ENCODE measurements at regions not wholly inside any gene's neighbourhood (a gene's known extent, or its start where the extent isn't known, plus 50 kb on each side); places are given as distances from the start of the nearest gene placed in this dataset.

GRCh38 chr2:41954304-41955291, 93.2 kb upstream of the PKDCC start:
- no peak overlapping the region for H3K27ac ChIP-seq (ENCODE audit: low read depth, low read length)
- H3K27me3 ChIP-seq (ENCODE audit: control insufficient read depth, insufficient read depth, low read length), result no peaks in the 10 kb centered on the region
- WGBS (ENCODE audit: insufficient coverage), result 74% methylated on average over 13 of the region's 16 CpGs
- no peaks in the 10 kb centered on the region for H3K9me3 ChIP-seq (ENCODE audit: control insufficient read depth, insufficient read depth, low read length)
- H3K4me3 ChIP-seq (ENCODE audit: low read depth, low read length), result no peak overlapping the region
- H3K36me3 ChIP-seq (ENCODE audit: control insufficient read depth, insufficient read depth, low read length), result no peaks in the 10 kb centered on the region
- DNase-seq (ENCODE audit: low read depth in 4 of 6, low spot score in 6 of 6), result no peak
- H3K4me1 ChIP-seq (ENCODE audit: control insufficient read depth, insufficient read depth, low read length), result peaks cover 10% of the 10 kb centered on the region

DNA sequence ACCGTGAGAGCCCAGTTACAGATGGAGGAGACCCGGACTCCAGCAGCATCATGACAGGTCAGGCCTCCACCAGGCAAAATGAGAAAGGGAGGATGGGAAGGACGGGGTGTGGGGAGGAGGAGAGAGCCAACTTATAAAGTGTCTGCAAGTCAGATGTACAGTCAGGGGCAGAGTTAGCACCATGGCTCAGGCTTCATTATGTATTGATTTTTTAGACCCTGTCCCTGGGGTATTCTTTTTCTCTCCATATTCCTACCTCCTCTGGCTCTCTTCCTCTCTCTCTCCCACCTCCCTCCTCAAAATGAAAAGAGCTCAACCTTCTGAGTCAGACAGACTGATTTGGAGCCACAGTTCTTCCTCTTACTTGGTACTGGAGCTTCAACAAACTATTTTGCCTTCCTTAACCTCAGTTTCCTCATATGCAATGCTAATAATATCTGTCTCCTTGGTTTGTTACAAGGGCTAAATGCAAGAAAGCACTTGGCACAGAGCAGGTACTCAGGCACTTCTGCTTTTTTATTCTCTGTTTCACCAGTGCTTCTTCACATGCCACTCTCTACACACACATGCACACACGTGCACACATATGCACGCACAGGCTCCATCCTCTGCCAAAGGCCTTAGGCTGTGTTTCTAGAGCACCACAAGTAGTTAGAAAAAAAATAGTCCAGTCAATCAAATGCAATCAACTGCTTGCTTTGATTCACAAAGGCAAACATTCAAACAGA, 92.3 kb upstream of the PKDCC start:
- H3K36me3 ChIP-seq (ENCODE audit: control insufficient read depth, insufficient read depth, low read length), result no peaks in the 10 kb centered on the region

GRCh38 chr2:41957431-41957830, 90.4 kb upstream of the PKDCC start:
- no peak for DNase-seq (ENCODE audit: low read depth in 4 of 6, low spot score in 6 of 6)
- Histone ChIP-seq H3K9me3 (ENCODE audit: control insufficient read depth, insufficient read depth, low read length) (no peaks in the 10 kb centered on the region), H3K36me3 (ENCODE audit: control insufficient read depth, insufficient read depth, low read length) (no peaks in the 10 kb centered on the region), H3K4me3 (ENCODE audit: low read depth, low read length) (no peak overlapping the region), H3K27me3 (ENCODE audit: control insufficient read depth, insufficient read depth, low read length) (no peaks in the 10 kb centered on the region), H3K4me1 (ENCODE audit: control insufficient read depth, insufficient read depth, low read length) (peaks cover 10% of the 10 kb centered on the region), H3K27ac (ENCODE audit: low read depth, low read length) (no peak overlapping the region)
- 94% methylated on average over 2 of the region's 3 CpGs for WGBS (ENCODE audit: insufficient coverage)

More for the DNA sequence above, 92.3 kb upstream of the PKDCC start:
- DNase-seq (ENCODE audit: low read depth in 4 of 6, low spot score in 6 of 6), result peak in 1 of 6 donors; percentile 67
- Histone ChIP-seq H3K27ac (ENCODE audit: low read depth, low read length) (no peak overlapping the region), H3K4me3 (ENCODE audit: low read depth, low read length) (no peak overlapping the region), H3K9me3 (ENCODE audit: control insufficient read depth, insufficient read depth, low read length) (no peaks in the 10 kb centered on the region), H3K4me1 (ENCODE audit: control insufficient read depth, insufficient read depth, low read length) (peaks cover 10% of the 10 kb centered on the region), H3K27me3 (ENCODE audit: control insufficient read depth, insufficient read depth, low read length) (no peaks in the 10 kb centered on the region)
- WGBS (ENCODE audit: insufficient coverage), result 94% methylated on average over 2 of the region's 5 CpGs

- no peaks in the 10 kb centered on the region for H3K27me3 ChIP-seq (ENCODE audit: control insufficient read depth, insufficient read depth, low read length)
- H3K27ac ChIP-seq (ENCODE audit: low read depth, low read length), result no peak overlapping the region
- peaks cover 11% of the 10 kb centered on the region for H3K4me1 ChIP-seq (ENCODE audit: control insufficient read depth, insufficient read depth, low read length)
- no peak for DNase-seq (ENCODE audit: low read depth in 4 of 6, low spot score in 6 of 6)
- H3K36me3 ChIP-seq (ENCODE audit: control insufficient read depth, insufficient read depth, low read length), result no peaks in the 10 kb centered on the region
- WGBS (ENCODE audit: insufficient coverage), result 38% methylated on average over 2 of the region's 4 CpGs
- H3K4me3 ChIP-seq (ENCODE audit: low read depth, low read length), result no peak overlapping the region
- no peaks in the 10 kb centered on the region for H3K9me3 ChIP-seq (ENCODE audit: control insufficient read depth, insufficient read depth, low read length)
Measured at GRCh38 chr2:41958251-41958650, 89.6 kb upstream of the PKDCC start.

DNA sequence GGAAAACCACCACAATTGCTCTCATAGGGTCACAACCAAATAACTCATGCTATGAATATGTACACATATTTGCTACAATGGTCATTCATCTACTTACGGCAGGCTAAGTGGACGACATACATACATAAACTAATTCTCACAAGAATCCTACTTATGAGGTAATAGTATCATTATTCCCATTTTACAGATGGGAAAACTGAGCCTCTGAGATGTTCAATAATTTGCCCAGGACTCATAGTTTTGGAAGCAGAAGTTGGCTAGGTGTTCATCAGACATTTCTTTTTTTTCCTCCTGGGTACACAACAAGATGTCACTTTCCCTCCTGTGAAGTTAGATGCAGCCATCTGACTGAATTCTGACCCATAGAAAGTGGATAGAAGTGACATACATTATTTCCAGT, 89.0 kb upstream of the PKDCC start:
- WGBS (ENCODE audit: insufficient coverage), result no CpG with 5 or more reads among the region's 2 CpGs
- H3K27ac ChIP-seq (ENCODE audit: low read depth, low read length), result no peak overlapping the region
- no peak for DNase-seq (ENCODE audit: low read depth in 4 of 6, low spot score in 6 of 6)

DNA sequence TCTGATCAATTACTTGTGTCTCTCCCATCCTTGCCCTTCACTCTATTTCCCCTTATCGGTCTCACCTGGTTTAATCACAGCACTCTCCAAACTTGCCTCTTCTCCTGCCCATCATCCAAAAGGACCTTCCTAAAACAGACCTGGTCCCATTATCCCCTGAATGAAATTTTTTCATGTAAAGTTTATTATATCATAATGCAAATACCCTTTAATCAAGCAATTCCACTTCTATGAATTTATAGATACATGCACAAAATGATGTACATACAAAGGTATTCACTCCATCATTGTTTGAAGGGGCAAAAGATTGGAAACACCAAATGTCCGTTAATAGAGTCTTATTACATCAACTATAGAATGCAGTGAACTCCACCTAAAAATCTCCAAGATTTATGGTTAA, 88.1 kb upstream of the PKDCC start:
- no CpG with 5 or more reads among the region's 2 CpGs for WGBS (ENCODE audit: insufficient coverage)
- no peak for DNase-seq (ENCODE audit: low read depth in 4 of 6, low spot score in 6 of 6)
- Histone ChIP-seq H3K27ac (ENCODE audit: low read depth, low read length) (no peak overlapping the region), H3K36me3 (ENCODE audit: control insufficient read depth, insufficient read depth, low read length) (no peaks in the 10 kb centered on the region), H3K27me3 (ENCODE audit: control insufficient read depth, insufficient read depth, low read length) (no peaks in the 10 kb centered on the region), H3K9me3 (ENCODE audit: control insufficient read depth, insufficient read depth, low read length) (no peaks in the 10 kb centered on the region), H3K4me1 (ENCODE audit: control insufficient read depth, insufficient read depth, low read length) (peaks cover 18% of the 10 kb centered on the region), H3K4me3 (ENCODE audit: low read depth, low read length) (no peak overlapping the region)

More for the DNA sequence above, 89.0 kb upstream of the PKDCC start:
- no peaks in the 10 kb centered on the region for H3K36me3 ChIP-seq (ENCODE audit: control insufficient read depth, insufficient read depth, low read length)
- peaks cover 16% of the 10 kb centered on the region for H3K4me1 ChIP-seq (ENCODE audit: control insufficient read depth, insufficient read depth, low read length)
- no peaks in the 10 kb centered on the region for H3K27me3 ChIP-seq (ENCODE audit: control insufficient read depth, insufficient read depth, low read length)
- H3K9me3 ChIP-seq (ENCODE audit: control insufficient read depth, insufficient read depth, low read length), result no peaks in the 10 kb centered on the region
- no peak overlapping the region for H3K4me3 ChIP-seq (ENCODE audit: low read depth, low read length)

GRCh38 chr2:41962922-41963622, 84.7 kb upstream of the PKDCC start:
- Histone ChIP-seq H3K4me3 (ENCODE audit: low read depth, low read length) (no peak overlapping the region), H3K9me3 (ENCODE audit: control insufficient read depth, insufficient read depth, low read length) (no peaks in the 10 kb centered on the region), H3K4me1 (ENCODE audit: control insufficient read depth, insufficient read depth, low read length) (peaks cover 40% of the 10 kb centered on the region), H3K27ac (ENCODE audit: low read depth, low read length) (peak overlapping the region; percentile 96), H3K36me3 (ENCODE audit: control insufficient read depth, insufficient read depth, low read length) (no peaks in the 10 kb centered on the region), H3K27me3 (ENCODE audit: control insufficient read depth, insufficient read depth, low read length) (no peaks in the 10 kb centered on the region)
- no CpG with 5 or more reads among the region's 5 CpGs for WGBS (ENCODE audit: insufficient coverage)
- no peak for DNase-seq (ENCODE audit: low read depth in 4 of 6, low spot score in 6 of 6)

DNA sequence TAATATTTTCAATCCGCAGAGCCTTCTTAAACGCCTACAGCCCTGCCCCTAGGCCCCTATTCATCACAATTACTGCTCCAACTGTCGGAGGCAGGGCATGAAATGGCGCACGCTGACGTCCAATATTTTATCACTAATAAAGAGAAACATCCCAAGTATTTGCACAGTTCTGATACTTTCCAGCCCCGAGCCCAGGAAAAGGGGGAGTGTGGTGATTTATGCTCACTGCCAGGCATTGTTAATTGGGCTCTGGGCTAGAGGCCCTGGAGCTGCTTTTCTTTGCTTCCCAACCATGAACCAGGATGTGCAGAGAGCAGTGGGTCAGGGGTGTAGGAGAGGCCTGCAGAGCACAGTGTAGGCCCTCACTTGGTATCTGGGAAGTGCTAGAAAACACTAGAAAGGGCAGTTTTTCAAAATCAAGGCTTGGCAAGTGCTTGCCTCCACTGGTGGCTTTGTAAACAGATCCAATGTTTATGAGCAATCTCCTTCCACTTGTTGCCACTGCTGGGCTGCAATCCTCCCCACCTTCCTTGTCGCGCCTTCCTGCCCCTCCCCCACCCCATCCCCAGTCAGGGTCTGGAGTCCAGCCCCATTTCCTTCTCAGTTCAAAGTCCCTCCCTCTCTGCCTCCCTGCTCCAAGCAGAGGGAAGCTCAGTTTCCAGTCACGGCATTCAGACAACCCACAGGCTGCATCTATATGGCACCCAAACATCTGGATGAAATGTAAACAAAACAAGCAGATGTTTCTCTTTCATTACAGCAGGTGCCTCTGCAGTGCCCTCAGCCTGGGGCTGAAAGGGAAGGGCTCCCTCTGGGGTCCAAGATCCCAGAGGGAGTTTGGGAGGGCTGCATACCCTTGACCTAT, 83.9 kb upstream of the PKDCC start:
- H3K27ac ChIP-seq (ENCODE audit: low read depth, low read length), result peak overlapping the region; percentile 96
- no peaks in the 10 kb centered on the region for H3K9me3 ChIP-seq (ENCODE audit: control insufficient read depth, insufficient read depth, low read length)
- peaks cover 43% of the 10 kb centered on the region for H3K4me1 ChIP-seq (ENCODE audit: control insufficient read depth, insufficient read depth, low read length)
- H3K36me3 ChIP-seq (ENCODE audit: control insufficient read depth, insufficient read depth, low read length), result no peaks in the 10 kb centered on the region
- DNase-seq (ENCODE audit: low read depth in 4 of 6, low spot score in 6 of 6), result peak in 2 of 6 donors; percentile 75 to 78
- WGBS (ENCODE audit: insufficient coverage), result 24% methylated on average over 4 of the region's 10 CpGs
- no peaks in the 10 kb centered on the region for H3K27me3 ChIP-seq (ENCODE audit: control insufficient read depth, insufficient read depth, low read length)
- no peak overlapping the region for H3K4me3 ChIP-seq (ENCODE audit: low read depth, low read length)

All from spinal cord (tissue), 9 donors.